ENCODE measurements at regions not wholly inside any gene's neighbourhood (a gene's known extent, or its start where the extent isn't known, plus 50 kb on each side); places are given as distances from the start of the nearest gene placed in this dataset.
"Not testable (repeated sequence)": the region's sequence is repeated elsewhere in the genome, so short reads cannot be mapped to it uniquely, and the experiment has no call there.

DNA sequence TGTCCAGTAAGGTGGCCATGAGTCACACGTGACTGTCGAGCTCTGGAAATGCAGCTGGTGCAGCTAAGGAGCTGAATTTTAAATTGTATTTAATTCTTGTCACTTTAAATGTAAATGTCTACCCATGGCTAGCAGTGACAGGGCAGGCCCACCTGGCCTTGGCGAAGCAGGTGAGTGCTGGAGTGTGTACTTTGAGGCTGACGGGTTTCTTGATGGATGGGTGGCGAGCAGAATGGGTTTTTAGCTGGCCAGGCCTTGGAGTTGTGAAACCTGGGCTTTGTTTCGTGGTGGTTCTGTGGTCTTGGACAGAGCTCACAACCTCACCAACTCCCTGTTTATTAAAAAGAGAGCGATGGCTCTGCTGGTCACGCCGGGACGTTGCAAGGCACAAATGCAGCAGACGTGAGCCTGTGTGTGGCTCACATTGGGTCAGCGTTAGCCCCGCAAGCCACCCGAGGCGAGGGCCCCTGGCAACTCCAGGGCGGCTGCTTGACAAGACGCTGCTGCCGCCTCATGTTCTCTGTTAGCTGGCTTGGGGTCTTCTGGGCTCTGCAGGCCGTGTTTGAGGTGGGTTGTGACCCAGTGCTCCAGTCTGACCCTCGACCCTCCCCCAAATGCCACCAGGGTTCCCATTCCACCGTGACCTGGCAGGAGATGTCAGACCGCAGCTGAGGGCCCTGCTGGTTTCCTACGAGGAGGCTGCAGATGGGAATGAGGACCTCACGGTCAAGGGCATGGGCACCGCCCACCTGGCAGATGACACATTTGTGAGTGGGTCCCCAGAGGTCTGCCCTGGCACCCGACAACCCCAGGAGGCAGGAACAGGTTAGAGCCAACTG lies 184.1 kb upstream of the ZNF469 start:
- DNase-seq (ENCODE audit: extremely low read depth, low read depth) = not testable (repeated sequence)

GRCh38 chr16:88199296-88200153 lies 183.2 kb upstream of the ZNF469 start:
- not testable (repeated sequence) for DNase-seq (ENCODE audit: extremely low read depth, low read depth)

- not testable (repeated sequence) for DNase-seq (ENCODE audit: extremely low read depth, low read depth)
These were observed 182.4 kb upstream of the ZNF469 start for GRCh38 chr16:88200154-88200895.

- DNase-seq (ENCODE audit: extremely low read depth, low read depth) = no peak
These were observed 181.9 kb upstream of the ZNF469 start for GRCh38 chr16:88200896-88201185.

DNA sequence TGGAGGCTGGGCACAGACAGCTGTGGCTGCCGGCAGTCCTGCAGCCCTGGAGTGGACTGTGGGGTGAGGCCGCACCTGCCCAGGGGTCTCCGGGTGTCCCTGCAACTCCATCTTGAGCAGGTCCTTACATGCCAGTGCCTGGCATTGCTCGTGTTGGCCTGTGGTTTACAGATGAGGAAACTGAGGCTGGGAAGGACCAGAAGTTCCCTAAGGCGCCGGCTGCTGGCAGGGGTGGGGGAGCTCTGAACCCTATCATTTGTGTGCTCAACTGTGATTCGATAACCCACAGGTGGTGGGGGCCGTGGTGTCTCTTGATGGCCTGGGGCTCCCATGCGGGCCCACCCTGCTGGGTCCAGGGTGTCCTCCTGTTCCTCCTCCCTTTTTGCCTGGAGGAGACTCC lies 181.1 kb upstream of the ZNF469 start:
- DNase-seq (ENCODE audit: extremely low read depth, low read depth) = not testable (repeated sequence)

DNA sequence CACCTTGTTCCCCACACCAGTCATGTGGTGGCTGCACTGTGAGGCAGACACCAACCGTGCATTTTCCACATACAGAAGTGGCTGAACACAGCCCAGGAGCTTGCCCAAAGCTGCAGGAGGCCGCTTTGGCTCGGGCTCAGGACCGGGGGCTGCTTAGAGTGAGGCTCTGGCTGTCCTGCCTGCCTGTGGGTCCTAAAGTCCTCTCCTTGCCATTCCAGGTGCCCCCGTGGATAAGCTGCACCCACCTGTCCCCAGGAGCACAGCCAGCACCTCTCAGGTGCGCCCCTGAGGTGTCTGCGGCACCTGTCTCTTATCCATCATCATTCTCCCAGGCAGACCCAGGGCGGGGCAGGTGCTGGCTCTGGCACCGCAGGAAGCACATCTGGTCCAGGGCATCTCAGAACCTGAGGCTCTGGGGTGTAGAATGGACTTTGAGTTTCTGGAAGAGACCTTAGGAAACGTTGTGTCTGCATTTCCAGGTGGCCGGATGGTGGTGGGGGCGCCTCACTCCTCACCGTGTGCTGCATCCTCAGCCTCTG lies 180.5 kb upstream of the ZNF469 start:
- DNase-seq (ENCODE audit: extremely low read depth, low read depth) = no peak

DNA sequence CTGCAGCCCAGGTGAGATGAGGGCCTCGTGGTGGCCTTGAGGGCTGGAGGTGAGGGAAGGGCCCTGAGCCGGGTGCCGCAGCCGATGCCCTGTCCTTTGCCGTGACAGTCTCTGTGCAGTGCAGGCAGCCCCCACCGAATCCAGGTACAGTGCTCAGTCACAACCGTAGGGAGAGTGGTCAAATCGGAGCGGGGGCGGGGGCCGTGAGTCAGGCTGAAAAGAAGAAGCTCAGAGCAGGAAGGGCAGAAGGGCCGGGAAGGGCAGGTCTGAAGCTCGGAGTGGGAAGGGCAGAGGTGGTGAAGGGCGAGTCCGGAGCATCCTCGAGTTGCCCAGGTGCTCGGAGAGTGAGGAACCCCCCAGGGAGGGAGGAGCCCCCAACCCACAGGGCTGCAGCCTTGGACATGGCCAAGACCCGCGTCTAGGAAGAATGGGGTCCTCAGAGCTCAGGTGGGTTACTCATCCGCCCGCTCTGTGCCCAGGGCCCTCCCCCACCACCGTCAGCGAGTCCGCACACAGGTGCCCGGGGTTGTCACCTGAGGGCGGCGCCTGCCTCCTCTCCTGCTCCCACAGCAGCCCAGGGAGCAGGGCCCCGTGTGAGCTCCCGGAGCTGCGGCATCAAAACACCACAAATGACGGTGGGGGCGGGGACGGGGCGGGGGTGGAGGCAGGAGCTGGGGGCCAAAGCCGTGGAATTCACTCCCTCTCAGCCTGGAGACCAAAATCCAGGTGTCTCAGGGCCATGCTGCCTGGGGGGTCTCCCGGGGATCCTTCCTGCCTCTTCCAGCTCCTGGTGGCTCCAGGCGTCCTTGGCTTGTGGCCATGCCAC lies 179.7 kb upstream of the ZNF469 start:
- DNase-seq (ENCODE audit: extremely low read depth, low read depth) = not testable (repeated sequence)

DNA sequence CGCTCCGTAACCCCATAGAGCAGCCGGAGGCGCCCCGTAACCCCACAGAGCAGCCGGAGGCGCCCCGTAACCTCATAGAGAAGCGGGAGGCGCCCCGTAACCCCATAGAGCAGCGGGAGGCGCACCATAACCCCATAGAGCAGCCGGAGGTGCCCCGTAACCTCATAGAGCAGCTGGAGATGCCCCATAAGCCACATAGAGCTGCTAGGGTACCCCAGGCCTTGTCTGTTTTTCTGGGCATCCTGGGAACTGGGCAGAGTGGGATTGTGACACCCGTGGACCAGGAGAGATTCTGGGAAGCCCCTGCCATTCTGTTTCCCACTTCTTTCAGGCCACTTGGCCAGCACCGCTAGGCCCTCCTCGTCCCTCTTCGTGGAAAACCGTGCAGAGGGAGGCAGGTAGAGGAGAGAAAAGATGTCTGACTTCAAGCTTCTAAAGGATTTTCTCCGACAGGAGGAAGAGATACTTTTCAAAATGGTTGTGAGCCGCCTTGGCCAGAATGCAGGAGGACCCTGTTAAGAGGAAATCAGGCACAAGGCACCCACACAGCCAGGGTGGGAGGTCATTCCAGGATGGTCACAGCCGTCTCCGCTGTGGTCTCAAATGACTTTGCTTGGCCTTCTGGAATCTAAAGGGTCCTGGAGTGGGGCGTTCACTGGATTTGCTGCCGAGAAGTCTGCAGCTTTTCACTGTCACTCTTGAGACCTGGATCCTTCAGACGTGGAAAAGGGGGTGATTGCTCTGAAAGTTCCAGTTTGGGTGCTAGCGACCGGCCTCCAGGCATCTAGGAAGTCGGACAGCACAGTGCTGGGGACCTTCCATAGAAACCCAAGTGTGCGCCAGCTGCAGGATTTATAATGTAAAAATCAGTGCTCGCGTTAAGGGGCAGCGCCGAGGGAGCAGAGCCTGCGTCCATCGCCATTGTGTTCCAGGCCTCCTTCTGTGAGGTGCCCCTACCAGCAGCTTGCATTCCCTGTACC lies 178.3 kb upstream of the ZNF469 start:
- not testable (repeated sequence) for DNase-seq (ENCODE audit: extremely low read depth, low read depth)

DNA sequence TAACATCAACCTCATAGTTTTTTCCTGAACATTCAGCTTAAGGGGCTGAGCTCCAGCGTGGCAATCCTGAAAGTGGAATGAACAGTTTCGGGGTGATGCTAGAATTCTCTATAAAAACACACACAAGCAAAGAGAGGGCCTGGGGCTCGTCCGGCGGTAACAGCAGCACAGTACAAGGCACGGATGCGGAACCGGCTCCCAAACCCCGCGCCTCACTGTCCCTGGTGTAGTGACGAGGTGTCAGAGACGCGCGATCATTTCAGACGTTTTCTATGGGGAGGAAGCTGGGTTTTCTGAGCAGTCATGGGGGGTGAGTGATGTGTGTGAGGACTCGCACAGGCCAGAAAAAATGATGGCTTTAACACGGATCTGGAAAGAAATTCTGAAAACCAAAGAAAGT lies 177.3 kb upstream of the ZNF469 start:
- not testable (repeated sequence) for DNase-seq (ENCODE audit: extremely low read depth, low read depth)

DNA sequence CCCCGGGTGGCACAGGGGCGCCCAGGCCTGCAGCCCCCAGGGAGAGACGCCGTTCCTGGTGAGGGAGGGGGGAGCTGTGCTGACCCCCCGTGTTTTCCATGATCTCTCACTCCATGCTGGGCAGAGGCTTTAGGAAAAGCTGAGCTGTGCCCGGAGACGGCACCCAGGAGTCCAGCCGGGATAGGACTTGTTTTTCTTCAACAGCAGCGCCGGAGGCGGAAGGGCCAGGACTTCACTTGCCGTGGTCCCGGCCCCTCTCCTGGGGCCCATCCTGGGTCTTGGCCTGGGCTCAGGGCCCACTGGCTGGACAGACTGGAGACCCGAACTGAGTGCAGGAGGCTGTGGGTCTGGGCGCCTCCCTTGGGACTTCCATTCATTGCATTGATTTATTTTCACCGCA lies 176.8 kb upstream of the ZNF469 start:
- not testable (repeated sequence) for DNase-seq (ENCODE audit: extremely low read depth, low read depth)

DNA sequence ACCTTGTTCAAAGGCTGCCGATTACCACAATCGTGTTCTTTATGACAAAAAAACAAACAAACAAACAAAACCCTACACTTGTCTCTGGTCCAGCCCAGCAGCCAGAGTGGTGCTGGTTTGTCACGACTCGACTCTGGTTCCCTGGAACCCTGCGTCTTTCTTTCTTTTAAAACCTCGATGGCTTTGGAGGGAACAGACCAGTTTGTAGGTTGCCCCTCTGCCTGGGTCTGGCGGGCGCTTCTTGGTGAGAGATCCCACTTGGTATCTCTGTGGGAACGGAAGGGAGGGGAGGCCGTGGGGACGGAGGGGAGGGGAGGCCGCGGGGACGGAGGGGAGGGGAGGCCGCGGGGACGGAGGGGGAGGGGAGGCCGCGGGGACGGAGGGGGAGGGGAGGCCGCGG lies 176.2 kb upstream of the ZNF469 start:
- DNase-seq (ENCODE audit: extremely low read depth, low read depth) = not testable (repeated sequence)

DNA sequence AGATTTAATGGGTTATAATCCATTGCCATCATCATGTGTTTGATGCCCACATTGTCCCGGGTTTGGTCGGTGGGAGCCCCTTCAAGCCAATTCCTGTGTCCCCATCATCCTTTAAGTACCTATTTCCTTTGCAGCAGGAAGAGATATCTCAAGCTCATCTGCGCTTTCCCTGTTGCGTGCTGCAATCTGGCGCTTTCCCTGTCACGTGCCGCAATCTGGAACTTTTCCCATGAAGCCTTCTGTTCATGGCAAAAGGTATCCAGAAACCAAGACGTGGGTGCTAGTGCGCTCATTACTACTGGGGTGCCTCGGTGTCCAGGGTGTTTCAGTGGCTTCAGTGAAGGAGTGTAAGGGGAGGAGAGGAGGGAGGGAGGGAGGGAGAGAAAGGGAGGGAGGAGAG lies 174.6 kb upstream of the ZNF469 start:
- no peak for DNase-seq (ENCODE audit: extremely low read depth, low read depth)

DNA sequence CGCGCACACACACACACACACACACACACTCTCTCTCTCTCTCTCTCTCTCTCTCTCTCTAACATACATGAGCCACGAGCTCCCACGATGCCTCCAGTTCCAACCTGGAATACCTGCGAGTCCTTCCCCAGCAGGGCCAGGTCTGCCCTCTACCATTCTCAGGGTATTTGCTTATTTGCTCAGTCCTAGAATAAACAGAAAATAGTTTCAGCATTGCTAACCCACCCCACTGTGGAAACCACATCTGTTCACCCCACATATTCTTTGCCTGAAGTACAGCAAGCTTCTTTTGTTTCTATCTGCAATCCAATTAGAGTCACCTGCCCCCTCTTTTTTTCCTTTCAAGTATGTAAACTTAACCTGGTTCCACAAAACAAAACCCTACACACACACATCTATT lies 174.0 kb upstream of the ZNF469 start:
- not testable (repeated sequence) for DNase-seq (ENCODE audit: extremely low read depth, low read depth)

DNA sequence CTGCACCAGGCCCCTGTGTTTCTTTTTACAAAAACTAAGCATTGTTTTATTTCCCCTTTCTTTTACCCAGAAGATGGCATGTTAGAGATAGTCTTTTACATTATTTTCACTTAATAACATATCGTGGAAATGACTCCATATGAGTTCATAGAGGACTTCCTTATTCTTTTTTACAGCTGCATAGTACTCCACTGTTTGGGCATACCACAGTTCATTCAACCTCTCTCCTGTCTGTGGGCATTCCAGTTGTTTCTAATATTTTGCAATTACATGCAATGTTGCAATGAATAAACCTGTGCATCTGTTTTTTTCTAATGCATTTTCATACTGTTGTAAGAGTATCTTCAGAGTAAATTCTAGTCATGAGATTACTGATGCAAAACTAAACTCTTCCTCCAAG lies 173.2 kb upstream of the ZNF469 start:
- not testable (repeated sequence) for DNase-seq (ENCODE audit: extremely low read depth, low read depth)

- DNase-seq (ENCODE audit: extremely low read depth, low read depth) = not testable (repeated sequence)
These were observed 168.8 kb upstream of the ZNF469 start for GRCh38 chr16:88213937-88214336.

DNA sequence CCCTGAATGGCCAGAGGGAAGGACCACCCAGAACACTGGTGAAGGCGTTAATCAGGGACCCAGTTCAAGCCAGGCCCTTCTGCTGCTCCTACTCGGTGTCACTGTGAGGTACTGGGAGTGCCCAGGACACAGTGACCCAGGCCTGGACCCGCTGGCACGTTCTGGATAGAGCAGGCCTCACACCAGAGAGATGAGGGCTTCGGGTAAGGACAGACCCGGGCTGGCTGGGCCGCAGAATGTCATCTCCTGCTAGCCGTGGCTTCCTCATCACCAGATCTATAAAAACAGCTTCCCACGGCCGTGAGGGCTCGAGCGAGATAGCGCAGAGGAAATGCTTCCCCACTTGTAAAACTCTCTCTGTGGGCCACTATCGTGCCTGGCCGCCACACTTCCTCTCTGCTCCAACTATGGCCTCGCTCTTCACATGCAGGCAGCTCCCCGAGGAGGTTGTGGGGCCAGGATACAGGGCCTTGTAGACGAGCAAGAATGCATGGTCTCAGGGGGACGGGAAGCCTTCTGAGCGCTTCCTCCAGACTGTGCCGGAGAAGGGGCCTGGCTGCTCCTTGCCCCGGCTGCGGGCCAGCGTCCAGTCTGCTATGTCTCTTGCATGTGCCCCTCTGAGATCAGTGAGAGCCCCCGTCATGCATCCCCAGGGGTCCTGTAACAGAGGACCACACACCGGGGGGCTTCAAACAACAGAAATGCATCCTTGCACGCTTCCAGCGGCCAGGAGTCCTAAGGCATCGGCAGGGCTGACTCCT lies 161.6 kb upstream of the ZNF469 start:
- not testable (repeated sequence) for DNase-seq (ENCODE audit: extremely low read depth, low read depth)

- DNase-seq (ENCODE audit: extremely low read depth, low read depth) = not testable (repeated sequence)
These were observed 159.1 kb upstream of the ZNF469 start for GRCh38 chr16:88223696-88224095.
